Adrenal gland (tissue), 9 donors: ENCODE measurements at regions not wholly inside any gene's neighbourhood (a gene's known extent, or its start where the extent isn't known, plus 50 kb on each side); places are given as distances from the start of the nearest gene placed in this dataset.
"Not testable (repeated sequence)": the region's sequence is repeated elsewhere in the genome, so short reads cannot be mapped to it uniquely, and the experiment has no call there.

Experiments used
- DNase-seq, 7 donors: peaks; one replicate each; pipeline ENCODE4 v3.0.0-alpha.2; 2019 to 2020
- H3K27ac ChIP-seq, 5 donors: fragments of 200-600 bp; sonication (generic) in 4 of 5; 1 replicate in 3 of 5; 2 replicates in 2 of 5; pipeline versions ENCODE4 v1.5.1 to v1.8.0; 2016 to 2020; ENCODE audit warnings: mild to moderate bottlenecking in 1 of 5
- H3K27me3 ChIP-seq: fragments of 200-600 bp; 2 replicates; pipeline ENCODE4 v1.8.0; 2021
- H3K36me3 ChIP-seq, 2 donors: fragments of 200-600 bp; replicated peaks in 1 of 2; 1 replicate in 1 of 2; 2 replicates in 1 of 2; pipeline versions ENCODE4 v1.5.1 to v1.8.0; 2018 to 2022
- H3K4me1 ChIP-seq, 2 donors: fragments of 200-600 bp; replicated peaks in 1 of 2; 1 replicate in 1 of 2; 2 replicates in 1 of 2; pipeline versions ENCODE4 v1.5.1 to v1.8.0; 2018 to 2021
- H3K4me3 ChIP-seq, 4 donors: fragments of 200-600 bp; sonication (generic) in 3 of 4; one replicate each; pipeline ENCODE4 v1.5.1; 2016 to 2018
- H3K9me3 ChIP-seq, 3 donors: fragments of 200-600 bp; sonication (generic) in 1 of 3; replicated peaks in 1 of 3; 1 replicate in 2 of 3; 2 replicates in 1 of 3; pipeline versions ENCODE4 v1.5.1 to v1.8.0; 2016 to 2021
- CTCF ChIP-seq, 6 experiments: fragments of 450-650 bp in 4 of 6; fragments of 200-600 bp in 2 of 6; sonication (generic) in 1 of 6; IDR thresholded peaks; 1 replicate in 5 of 6; 2 replicates in 1 of 6; pipeline versions ENCODE4 v1.5.1 to v1.8.0; 2016 to 2021; ENCODE audit warnings: antibody characterized with exemption in 6 of 6, mild to moderate bottlenecking in 2 of 6, moderate library complexity in 1 of 6
- POLR2A ChIP-seq, 2 donors: fragments of 450-650 bp; IDR thresholded peaks; one replicate each; pipeline ENCODE4 v1.6.1; 2017; ENCODE audit warnings: antibody characterized with exemption in 2 of 2, mild to moderate bottlenecking in 2 of 2, moderate library complexity in 1 of 2
- WGBS, 4 donors: extraction: QIAGEN DNeasy Blood & Tissue Kit in 2 of 4; methylation state at CpG; one replicate each; pipeline versions ENCODE4 v1.1.5 to v1.1.7; 2013 to 2017; 5-methylcytosine and 5-hydroxymethylcytosine counted together
- intact Hi-C, 2 donors: fragments of 100-400 bp; cut with DNase I; formaldehyde crosslinking; loops; one replicate each; pipeline versions ENCODE4 v1.14.1 to v1.15.0; 2022 to 2023
- donor health status: healthy with polysubstance abuse.
- donor health status: Bipolar disorder and iron deficiency.
- donor health status: DM: yes; HTN: yes; CAD: no.
- donor health status: DM: no; HTN: no; CAD: no.
- donor health status: DM: no; HTN: no; CAD: no.

- intact Hi-C loops, result no loop called here
These were observed 373.2 kb downstream of the NPIPA8 start for GRCh38 chr16:17963185-17963836.

DNA sequence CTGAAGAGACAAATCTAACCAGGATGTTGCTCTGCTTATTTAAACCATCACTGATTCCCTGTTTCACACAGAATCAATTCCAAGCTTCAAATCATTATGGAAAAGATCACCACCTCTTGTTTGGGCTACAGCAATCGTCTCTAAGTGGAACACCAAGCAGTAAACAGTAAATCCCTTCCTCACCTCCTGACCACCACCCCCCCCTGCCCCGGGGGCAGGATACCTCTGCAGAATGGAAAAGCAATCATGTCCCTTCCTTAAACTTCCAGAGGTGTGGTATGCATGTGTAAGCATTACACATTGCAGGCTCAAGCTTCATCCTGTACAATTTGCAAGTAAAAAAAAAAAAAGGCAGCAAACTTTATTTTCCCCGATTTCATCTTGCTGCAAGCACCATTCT lies 373.8 kb downstream of the NPIPA8 start:
- H3K4me3 ChIP-seq, result no peak overlapping the region
- intact Hi-C loops, result no loop called here
- no peaks in the 10 kb centered on the region for H3K4me1 ChIP-seq
- no peaks in the 10 kb centered on the region for H3K9me3 ChIP-seq
- no peak for TF ChIP-seq CTCF (IDR thresholded peaks at IDR 0.05)
- TF ChIP-seq POLR2A (IDR thresholded peaks at IDR 0.05), result no peak
- H3K27me3 ChIP-seq, result no peaks in the 10 kb centered on the region
- 57 to 76% (median 72%) methylated on average over 3 of the region's 3 CpGs for WGBS, 4 donors
- H3K36me3 ChIP-seq, result no peaks in the 10 kb centered on the region
- H3K27ac ChIP-seq, result no peak overlapping the region
- no peak for DNase-seq

More at GRCh38 chr16:17963185-17963836, 373.2 kb downstream of the NPIPA8 start:
- H3K27ac ChIP-seq, result no peak overlapping the region
- no peak for DNase-seq
- H3K27me3 ChIP-seq, result no peaks in the 10 kb centered on the region
- no peak overlapping the region for H3K4me3 ChIP-seq
- TF ChIP-seq POLR2A (IDR thresholded peaks at IDR 0.05) (no peak), CTCF (IDR thresholded peaks at IDR 0.05) (no peak)
- H3K4me1 ChIP-seq, result no peaks in the 10 kb centered on the region
- H3K36me3 ChIP-seq, result no peaks in the 10 kb centered on the region
- no peaks in the 10 kb centered on the region for H3K9me3 ChIP-seq
- WGBS, 4 donors, result 73 to 76% (median 75%) methylated on average over 11 to 12 of the region's 12 CpGs

DNA sequence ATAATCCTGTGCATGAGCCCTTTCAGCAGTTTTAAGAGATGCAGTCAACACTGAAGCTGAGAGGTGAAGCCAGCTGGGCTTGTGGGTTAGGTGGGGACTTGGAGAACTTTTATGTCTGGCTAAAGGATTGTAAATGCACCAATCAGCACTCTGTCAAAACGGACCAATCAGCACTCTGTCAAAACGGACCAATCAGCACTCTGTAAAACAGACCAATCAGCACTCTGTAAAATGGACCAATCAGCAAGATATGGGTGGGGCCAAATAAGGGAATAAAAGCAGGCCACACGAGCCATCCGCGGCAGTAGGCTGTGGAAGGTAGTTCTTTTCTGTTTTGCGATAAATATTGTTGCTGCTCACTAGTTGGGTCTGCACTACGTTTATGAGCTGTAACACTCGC lies 374.7 kb downstream of the NPIPA8 start:
- H3K36me3 ChIP-seq, H3K4me3 ChIP-seq, DNase-seq, H3K4me1 ChIP-seq, intact Hi-C loops, H3K27ac ChIP-seq, H3K27me3 ChIP-seq, H3K9me3 ChIP-seq: not testable (repeated sequence)
- WGBS, 4 donors, result 73 to 84% (median 83%) methylated on average over 8 of the region's 8 CpGs

- intact Hi-C loops, result no loop called here
- WGBS, 4 donors, result 45 to 50% (median 46%) methylated on average over 4 of the region's 4 CpGs
- H3K27me3 ChIP-seq, result no peaks in the 10 kb centered on the region
These were observed 385.2 kb downstream of the NPIPA8 start for GRCh38 chr16:17951378-17951777.

More at GRCh38 chr16:17951378-17951777, 385.2 kb downstream of the NPIPA8 start:
- Histone ChIP-seq H3K4me3 (no peak overlapping the region), H3K9me3 (no peaks in the 10 kb centered on the region), H3K27ac (no peak overlapping the region), H3K36me3 (no peaks in the 10 kb centered on the region), H3K4me1 (peaks cover 0 to 9% of the 10 kb centered on the region in 2 donors)
- no peak for DNase-seq
- no peak for TF ChIP-seq CTCF (IDR thresholded peaks at IDR 0.05)
- no peak for TF ChIP-seq POLR2A (IDR thresholded peaks at IDR 0.05)
